ENCODE measurements at regions not wholly inside any gene's neighbourhood (a gene's known extent, or its start where the extent isn't known, plus 50 kb on each side); places are given as distances from the start of the nearest gene placed in this dataset.
"Not testable (repeated sequence)": the region's sequence is repeated elsewhere in the genome, so short reads cannot be mapped to it uniquely, and the experiment has no call there.

DNA sequence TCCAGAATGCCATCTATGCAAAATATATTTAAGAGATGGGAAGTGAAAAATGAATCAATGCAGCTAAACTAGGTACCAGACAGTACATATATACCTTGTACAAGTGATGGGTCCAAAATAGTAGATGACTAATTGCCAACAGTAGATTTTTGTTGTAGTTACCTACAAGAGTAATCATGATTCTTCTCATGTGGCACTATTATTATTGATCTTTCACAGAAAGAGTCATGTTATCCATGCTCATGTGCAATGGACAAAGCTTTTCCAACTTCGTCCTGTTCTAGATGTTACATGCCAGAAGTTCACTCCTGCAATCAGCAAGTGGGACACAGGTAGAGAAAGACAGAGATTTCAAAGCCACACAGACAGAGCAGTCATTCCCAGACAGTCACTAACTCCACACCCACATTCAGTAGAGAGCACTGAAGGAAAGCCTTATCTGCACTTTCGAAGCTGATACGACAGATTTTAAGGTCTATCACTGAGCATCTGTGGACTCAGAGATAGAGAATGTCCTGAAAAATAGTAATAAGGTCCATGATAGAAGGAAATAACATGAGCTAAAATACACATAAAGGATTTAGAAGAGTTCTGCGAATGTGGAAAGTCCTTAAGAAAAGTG is 101.6 kb upstream of the ITPRID2 start:
- DNase-seq (ENCODE audit: low spot score), result no peak
- no peak for FAIRE-seq

DNA sequence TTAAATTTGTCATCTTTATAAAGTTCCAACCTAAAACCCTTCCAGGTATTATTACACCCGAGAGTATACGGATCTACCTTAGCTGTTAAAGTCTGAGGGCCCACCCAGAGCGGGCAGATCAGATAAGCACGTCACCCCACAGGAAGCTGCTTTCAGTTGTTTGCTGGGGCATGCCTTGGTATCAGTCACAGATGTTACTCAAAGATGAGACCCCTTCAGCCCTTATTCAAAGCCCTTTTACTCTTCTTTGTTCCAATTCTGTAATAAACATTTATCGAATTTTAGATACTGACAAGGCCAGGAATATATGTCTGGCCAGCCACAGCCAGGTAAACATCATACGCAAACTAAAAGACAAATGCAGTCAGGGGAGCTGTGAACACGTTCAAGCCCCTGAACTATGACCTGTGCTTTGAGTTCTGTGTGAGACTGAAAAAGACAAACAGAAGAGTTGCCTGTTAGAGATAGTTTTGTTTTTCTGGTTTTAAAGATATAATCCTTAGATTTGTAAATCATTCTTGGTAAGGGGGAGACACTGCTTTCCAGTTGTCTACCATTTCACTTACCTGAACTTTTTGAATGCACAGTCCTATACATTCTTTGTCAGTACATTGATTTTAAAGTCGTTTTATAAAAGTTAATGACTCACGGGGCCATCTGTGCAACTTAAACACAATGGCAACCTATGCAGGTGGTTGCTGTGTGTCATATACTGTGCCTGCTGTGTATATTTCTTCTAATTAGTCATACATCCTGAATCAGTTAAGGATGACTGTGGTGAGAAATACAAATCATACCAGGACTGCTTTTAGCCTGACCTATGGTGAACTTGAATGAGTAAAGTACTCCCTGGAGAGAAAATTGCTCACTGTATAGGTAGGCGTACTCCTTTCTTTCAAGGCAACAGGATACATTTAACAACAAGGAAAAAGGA is 100.5 kb upstream of the ITPRID2 start:
- FAIRE-seq (peak; percentile 98), DNase-seq (ENCODE audit: low spot score) (peak; percentile 98)

DNA sequence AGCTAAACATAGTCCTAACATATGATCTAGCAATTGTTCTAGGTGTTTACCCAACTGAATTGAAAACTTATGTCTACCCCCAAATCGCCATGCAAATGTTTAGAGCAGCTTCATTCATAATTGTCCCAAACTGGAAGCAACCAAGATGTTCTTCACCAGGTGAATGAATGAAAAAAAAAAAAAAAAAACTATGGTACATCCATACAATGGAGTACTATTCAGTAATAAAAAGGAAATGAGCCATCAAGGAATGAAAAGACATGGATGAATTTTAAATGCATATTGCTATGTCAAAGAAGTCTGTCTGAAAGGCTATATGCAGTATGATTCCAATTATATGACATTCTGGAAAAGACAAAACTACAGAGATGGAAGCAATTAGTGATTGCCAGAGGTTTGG is 98.6 kb upstream of the ITPRID2 start:
- DNase-seq (ENCODE audit: low spot score) (no peak), FAIRE-seq (no peak)

DNA sequence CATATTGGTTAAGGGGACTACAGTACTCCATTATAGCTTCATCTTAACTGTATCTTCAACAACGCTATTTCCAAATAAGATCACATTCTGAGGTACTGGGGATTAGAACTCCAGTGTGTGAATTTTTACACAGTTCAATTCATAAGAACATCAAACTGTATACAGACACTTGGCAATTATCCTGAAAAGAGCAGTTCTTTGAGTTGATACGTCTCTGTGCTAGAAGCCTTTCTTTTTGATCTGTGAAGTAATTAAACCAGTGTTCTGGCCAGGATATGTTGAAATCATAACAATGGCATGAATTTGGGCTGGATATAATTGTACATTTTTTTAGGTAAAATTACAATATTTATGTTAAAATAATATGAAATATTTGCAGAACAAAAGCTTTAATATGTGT is 93.5 kb upstream of the ITPRID2 start:
- DNase-seq (ENCODE audit: low spot score), result no peak
- no peak for FAIRE-seq

DNA sequence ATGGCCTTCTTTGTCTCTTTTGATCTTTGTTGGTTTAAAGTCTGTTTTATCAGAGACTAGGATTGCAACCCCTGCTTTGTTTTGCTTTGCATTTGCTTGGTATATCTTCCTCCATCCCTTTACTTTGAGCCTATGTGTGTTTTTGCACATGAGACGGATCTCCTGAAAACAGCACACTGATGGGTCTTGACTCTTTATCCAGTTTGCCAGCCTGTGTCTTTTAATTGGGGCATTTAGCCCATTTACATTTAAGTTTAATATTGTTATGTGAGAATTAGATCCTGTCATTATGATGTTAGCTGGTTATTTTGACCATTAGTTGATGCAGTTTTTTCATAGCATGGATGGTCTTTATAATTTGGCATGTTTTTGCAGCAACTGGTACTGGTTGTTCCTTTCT is 89.2 kb upstream of the ITPRID2 start:
- not testable (repeated sequence) for DNase-seq (ENCODE audit: low spot score); FAIRE-seq

DNA sequence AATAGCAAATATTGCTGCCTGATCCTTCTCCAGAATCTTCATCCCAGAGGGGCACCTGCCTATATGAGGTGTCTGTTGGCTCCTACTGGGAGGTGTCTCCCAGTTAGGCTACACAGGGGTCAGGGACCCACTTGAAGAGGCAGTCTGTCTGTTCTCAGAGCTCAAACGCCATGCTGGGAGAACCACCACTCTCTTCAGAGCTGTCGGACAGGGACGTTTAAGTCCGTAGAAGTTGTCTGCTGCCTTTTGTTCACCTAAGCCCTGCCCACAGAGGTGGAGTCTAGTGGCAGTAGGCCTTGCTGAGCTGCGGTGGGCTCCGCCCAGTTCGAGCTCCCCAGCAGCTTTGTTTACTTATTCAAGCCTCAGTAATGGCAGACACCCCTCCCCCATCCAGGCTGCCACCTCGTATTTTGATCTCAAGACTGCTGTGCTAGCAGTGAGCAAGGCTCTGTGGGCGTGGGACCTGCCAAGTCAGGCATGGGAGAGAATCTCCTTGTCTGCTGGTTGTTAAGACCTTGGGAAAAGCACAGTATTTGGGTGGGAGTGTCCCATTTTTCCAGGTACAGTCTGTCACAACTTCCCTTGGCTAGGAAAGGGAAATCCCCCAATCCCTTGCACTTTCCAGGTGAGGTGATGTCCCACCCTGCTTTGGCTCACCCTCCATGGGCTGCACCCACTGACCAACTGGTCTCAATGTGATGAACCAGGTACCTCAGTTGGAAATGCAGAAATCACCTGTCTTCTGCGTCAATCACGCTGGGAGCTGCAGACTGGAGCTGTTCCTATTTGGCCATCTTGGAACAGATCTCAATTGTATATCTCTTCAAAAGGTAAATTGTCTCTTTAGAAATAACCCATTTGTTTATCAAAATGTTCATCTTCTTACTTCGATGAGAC is 87.4 kb upstream of the ITPRID2 start:
- FAIRE-seq, result not testable (repeated sequence)
- peak; percentile 12 for DNase-seq (ENCODE audit: low spot score)

DNA sequence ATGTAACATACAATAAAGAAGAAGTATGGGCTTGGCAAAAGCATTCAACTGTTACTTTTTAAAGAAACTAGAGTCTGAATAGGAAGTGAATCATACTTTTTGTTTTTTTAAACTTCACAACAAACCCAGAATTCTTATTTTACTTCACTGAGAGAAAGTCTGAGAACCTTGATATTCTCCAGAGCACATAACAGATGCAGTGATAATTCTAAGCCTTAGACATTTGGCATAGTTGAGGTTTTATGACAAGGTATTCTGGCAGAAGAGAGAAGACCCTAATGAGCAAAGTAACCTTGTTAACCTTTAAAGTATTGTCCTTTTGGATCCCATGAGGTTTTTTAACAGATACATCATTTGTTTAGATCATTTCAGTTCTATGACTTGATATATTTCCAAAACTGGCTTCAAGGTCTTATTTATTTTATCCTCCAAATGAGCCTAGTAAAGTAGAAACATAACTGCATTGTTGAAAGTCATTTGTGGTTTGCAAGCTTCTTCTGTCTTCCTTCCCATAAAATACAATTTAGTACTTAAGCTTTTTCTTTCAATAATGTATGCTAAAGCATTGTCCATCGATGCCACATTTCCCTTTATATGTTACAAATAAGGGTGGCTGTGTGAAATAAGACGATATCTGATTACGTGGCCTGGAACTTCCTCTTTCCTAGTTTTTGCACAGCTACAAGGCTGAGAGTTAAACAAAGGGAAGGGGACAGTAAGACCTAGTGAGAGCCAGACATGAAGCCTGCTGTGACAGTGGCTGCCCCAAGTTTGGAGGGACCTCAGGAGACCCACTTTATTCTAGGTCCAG is 86.1 kb upstream of the ITPRID2 start:
- DNase-seq (ENCODE audit: low spot score), result no peak
- FAIRE-seq, result peak; percentile 30

DNA sequence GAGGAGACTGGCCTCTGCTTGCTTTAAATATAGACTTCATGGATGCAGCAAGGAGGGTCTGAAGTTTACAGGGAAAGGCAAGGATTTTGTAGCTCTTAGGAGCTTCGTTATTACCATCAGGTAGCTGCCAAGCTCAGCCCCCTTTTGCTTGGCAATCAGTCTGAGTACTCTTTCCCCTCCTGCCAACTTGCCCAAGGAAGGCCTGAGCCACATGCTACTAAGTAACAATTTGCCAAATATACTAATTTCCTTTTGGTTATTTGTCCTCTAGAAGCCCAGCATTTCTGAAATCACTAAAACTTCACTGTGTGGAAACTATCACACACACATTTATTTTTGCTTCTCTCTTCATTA is 85.5 kb upstream of the ITPRID2 start:
- no peak for DNase-seq (ENCODE audit: low spot score)
- no peak for FAIRE-seq

DNA sequence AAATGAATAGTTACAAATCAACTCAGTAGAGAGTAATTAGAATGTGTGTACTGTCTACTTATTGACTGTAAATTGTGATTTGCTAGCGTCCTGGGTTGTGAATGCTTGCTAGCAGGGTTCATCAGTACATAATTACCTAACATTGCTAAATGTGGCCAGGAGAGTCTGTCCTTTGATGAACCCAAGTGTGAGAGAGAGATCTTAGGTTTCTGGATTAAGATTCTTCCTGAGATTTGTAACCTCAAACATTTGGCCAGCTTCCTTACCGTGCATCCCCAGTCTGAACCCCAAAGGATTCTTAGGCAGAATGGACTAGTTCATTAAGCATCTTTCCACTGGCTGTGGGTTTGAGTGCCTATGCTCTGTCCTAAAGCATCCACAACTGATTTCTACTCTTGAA is 84.0 kb upstream of the ITPRID2 start:
- FAIRE-seq, result no peak

DNA sequence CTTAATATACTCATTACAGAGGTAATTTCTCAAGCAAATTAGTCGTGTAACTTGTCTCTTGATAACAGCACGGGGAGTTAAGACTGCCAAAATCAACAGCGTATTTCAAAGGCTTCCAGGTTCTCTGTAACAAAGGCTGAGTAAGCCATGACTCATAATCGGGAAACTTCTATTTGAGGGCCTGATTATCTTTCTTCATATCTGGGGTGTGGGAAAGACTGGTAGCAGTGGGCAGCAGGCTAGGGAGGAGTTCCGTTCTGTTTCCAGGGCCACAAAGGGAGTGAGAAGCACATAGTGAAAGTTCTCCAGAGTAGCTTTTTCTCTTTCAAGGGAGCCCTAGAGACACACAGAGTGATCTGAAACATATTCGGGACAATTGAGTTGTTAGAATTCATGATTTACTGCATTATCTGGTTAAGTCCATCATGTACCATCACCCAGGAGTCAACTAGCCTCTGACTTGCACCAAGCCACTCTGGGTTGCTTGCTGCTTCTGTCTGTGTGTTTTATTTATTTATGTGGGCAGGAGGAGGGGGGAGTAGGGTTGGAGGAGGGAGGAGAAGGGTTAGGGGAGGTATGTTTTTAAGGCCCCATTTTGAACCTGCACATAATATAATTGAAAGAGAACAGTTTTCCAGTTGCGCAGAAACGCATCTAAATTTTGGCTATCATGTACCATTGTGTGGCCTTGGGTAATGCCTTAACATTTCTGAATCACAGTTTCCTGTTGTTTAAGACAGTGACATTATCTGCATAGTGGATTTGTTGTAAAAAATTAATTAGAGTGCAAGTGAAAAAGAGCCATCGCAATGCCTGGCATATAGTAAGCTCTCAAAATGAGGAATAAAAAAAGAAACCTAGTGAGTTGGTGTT is 80.5 kb upstream of the ITPRID2 start:
- DNase-seq (ENCODE audit: low spot score) (peak; percentile 87), FAIRE-seq (peak; percentile 92)

More for the DNA sequence above, 84.0 kb upstream of the ITPRID2 start:
- DNase-seq (ENCODE audit: low spot score), result no peak

DNA sequence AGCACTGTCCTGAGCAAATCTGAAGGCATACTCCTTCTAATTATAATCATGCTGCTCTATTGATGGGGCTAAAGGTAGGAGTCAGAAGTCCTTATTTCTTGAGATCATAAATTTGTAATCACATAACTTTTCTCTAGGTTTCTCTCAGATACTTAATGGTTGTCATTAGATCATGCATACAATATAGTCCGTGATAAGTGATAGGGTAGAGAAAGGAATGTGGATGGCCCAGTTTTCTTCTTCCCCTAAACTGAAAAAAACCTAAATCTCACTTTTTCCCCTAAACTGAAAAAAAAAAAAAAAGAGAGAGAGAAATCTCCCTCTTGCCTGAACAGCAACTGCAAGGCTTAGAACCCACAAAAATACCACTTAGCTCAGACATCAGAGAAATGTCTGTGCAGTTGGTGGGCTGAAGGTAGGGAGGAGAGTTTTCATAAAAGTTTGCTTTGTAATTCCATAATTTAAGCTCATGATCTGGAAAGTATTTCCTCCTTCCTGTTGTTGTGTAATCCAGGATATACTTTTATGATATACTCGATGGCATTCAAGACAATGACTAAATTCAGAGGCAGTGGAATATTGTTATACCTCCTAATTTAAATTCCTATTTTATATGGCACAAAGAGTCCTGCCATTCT is 79.3 kb upstream of the ITPRID2 start:
- DNase-seq (ENCODE audit: low spot score), result no peak
- no peak for FAIRE-seq

DNA sequence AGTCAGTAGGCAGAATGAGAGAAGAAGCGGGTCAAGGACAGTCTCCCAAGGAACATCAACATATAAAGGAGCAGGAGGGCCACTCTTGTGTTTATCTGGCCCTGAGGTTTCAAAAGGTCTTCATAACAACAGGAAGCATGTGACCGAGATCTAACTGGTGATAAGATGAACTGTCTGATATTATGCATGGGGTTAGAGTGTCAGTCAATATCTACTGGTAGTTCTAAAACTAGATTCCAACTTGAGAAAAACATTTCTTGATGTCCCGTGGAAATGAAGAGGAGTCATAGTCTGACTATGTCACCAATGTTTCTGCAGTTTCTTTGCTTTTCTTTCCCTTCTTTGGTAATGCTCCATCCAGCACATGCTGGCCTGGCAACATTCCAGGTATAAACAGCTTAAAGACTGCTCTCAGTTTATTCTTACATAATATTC is 77.5 kb upstream of the ITPRID2 start:
- no peak for DNase-seq (ENCODE audit: low spot score)
- no peak for FAIRE-seq

DNA sequence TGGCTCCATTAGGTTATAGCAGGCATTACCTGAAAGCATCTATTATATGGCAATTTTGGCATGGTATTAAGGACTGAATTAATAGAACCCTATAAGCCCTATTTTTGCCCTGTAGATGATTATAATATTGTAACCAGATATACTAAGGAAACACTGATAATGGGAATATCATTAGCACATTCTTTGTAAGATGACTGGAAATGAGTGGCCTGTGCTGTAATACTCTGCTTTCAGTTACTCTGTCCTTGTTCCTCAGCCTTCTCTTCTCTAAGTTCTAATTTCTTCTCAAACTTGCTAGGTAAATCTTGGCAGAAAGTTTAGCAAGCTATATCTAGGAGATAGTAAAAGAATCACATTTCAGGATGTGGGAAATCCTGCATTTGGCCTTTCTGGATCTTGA is 74.0 kb upstream of the ITPRID2 start:
- no peak for FAIRE-seq
- no peak for DNase-seq (ENCODE audit: low spot score)

DNA sequence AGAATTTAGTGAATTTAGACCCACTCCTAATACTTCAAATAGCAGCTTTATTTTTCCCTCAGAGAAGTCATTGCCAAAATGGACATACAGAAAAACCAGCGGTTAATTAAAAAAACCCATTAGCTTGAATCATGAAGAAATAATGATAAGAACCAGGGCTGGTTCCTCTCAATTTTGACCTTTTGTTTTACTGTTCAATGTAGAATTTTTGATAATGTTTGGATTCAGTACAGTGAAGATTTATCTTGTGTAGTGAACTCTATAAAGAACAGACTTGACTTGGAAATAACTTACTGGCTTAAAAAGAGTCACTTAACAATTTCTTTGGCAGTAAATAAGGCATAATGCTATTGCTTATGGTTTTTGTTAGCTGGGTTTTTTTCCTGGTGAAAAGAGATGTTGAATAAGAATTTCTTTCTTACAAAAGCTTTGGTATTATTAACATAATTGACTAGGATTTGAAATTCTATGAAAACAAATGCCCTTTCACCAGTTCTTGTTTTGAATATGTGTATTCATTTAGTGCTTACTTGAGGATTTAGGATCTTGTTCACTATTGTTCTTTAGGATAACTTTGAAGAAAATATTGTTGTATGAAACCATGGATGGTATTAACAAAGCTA is 73.4 kb upstream of the ITPRID2 start:
- FAIRE-seq (no peak), DNase-seq (ENCODE audit: low spot score) (no peak)

DNA sequence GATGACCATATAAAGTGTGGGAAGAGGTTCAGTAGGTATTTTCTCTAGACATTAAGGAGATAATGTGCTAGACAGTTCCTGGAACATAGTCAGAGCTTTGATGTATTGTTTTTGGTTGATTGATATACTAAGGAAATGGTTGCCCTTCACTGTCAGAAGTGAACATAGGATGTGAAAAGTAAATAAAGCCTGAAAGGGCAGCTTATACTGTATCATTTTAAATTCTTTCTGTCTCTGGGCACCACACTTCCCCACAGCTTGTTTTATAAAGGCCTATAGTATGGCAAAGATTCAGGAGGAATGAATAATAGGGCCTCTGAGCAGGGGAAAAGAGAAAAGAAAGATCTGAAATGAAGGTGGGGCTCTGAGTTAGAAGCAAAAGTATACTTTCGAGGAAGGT is 72.7 kb upstream of the ITPRID2 start:
- FAIRE-seq, result no peak
- no peak for DNase-seq (ENCODE audit: low spot score)

DNA sequence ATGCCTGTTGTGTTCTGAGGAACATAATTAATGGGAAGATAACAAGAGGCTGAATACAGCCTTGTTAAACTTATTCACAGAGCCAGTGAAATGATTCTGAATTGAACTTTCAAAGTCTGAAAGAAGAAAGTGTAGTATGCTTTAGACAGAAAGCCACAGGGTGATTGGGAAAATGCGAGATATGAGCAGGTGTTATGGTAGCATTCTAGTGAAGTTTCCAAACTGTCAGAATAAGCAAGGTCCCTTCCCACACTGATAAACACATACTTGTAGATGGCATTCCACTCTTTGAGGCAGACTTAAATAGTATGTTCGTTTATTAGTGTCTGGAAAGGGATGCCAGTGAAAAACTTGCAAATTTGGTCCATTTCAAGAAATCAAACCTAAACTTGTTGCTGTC is 70.5 kb upstream of the ITPRID2 start:
- DNase-seq (ENCODE audit: low spot score), result no peak
- no peak for FAIRE-seq

DNA sequence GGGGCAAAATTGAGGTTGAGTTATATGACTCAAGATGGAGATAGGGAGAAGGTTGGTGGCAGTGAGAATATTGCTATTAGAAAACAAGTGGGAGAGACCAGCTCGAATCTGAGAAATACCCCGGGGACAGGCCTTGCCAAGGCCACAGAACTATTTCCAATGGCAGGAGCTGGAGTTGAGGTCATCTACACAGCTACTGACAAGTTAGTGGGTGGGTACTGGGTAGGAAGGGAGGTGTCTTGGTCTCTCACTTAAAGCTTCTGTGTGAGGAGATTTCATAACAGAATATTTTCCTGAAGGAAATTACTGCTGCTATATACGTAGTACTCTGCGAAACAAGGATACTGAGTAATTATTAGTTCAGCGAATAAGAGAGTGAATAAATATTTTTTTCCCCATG is 69.4 kb upstream of the ITPRID2 start:
- FAIRE-seq, result no peak

DNA sequence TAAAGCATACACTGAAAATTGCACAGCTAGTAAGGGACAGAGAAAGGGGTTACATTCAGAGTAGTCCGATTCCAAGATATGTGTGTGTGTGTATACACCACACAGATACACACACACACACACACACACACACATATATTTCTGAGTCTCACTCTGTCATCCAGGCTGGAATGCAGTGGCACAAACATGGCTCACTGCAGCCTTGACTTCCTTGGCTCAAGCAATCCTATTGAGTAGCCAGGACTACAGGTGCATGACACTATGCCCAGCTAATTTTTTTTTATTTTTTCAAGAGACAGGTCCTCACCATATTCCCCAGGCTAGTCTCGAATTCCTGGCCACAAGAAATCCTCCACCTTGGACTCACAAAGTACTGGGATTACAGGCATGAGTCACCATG is 68.1 kb upstream of the ITPRID2 start:
- no peak for DNase-seq (ENCODE audit: low spot score)
- no peak for FAIRE-seq

More for the DNA sequence above, 69.4 kb upstream of the ITPRID2 start:
- no peak for DNase-seq (ENCODE audit: low spot score)

DNA sequence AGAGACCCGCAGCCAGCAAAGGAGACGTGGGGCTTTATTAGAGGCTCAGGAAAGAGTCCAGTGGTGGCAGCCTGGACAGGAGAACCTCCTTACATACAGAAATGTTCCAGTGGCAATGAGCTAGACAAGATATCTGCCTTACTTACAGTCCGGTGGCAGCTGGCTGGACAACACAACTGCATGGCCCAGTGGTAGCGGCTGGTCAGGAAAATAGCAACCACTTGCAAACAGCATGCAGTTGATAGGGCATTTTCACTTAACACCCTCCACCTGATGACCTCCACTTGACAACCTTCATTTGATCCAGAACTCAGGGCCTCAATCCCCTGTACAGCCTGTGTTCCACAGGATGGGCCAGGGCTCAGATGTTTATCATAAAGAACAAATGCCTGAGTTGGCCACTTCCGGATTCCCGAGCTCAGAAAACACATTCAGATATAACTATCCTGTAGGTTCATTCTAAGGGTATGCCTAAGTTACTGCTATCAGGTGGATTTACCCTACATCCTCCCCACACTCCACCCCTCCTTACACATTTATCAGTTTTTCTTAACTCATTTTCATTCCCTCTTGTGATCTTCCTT is 63.3 kb upstream of the ITPRID2 start:
- DNase-seq (ENCODE audit: low spot score) (no peak), FAIRE-seq (no peak)
